ENCODE measurements at regions not wholly inside any gene's neighbourhood (a gene's known extent, or its start where the extent isn't known, plus 50 kb on each side); places are given as distances from the start of the nearest gene placed in this dataset.

DNA sequence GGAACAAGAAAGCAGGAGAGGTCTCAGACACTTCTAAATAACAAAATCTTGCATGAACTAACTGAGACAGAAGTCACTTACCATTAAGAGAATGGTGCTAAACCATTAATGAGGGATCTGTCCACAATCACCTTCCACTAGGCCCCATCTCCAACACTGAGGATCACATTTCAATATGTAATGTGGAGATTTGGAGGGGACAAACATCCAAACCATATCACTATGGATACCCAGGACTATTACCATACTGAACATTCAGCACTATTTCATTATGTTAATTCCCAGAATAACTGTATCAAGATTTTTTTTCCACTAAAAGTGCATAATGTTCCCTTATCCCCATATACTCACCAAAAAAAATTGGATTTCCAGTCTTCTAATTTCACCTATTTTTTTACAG is 491.8 kb downstream of the LMO7 start:
- TF ChIP-seq, protein P1, sequence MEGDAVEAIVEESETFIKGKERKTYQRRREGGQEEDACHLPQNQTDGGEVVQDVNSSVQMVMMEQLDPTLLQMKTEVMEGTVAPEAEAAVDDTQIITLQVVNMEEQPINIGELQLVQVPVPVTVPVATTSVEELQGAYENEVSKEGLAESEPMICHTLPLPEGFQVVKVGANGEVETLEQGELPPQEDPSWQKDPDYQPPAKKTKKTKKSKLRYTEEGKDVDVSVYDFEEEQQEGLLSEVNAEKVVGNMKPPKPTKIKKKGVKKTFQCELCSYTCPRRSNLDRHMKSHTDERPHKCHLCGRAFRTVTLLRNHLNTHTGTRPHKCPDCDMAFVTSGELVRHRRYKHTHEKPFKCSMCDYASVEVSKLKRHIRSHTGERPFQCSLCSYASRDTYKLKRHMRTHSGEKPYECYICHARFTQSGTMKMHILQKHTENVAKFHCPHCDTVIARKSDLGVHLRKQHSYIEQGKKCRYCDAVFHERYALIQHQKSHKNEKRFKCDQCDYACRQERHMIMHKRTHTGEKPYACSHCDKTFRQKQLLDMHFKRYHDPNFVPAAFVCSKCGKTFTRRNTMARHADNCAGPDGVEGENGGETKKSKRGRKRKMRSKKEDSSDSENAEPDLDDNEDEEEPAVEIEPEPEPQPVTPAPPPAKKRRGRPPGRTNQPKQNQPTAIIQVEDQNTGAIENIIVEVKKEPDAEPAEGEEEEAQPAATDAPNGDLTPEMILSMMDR (conservative IDR thresholded peaks at IDR 0.05), result no peak
- TF ChIP-seq EZH2 (IDR thresholded peaks at IDR 0.05; ENCODE audit: low read depth), result no peak
